ENCODE measurements at regions not wholly inside any gene's neighbourhood (a gene's known extent, or its start where the extent isn't known, plus 50 kb on each side); places are given as distances from the start of the nearest gene placed in this dataset.

DNA sequence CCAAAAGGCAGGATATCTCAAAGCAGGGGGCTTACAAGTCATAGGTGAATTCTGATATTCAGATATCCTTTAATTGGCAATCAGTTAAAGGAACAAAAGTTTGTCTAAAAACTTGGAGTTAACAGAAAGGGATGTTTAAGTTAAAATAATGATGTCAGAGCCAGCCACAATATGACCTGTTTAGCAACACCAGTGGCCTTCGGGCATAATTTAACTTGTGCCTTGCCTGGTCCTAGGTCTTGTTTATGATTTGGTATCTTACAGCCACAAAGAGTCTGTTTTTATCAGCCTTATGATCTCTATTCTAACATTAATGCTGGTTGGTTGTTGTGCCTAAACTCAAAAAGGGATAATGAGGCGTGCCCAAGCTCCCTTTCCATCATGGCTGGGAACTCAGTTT is 252.9 kb downstream of the RNF152 start:
- TF ChIP-seq, protein P1, sequence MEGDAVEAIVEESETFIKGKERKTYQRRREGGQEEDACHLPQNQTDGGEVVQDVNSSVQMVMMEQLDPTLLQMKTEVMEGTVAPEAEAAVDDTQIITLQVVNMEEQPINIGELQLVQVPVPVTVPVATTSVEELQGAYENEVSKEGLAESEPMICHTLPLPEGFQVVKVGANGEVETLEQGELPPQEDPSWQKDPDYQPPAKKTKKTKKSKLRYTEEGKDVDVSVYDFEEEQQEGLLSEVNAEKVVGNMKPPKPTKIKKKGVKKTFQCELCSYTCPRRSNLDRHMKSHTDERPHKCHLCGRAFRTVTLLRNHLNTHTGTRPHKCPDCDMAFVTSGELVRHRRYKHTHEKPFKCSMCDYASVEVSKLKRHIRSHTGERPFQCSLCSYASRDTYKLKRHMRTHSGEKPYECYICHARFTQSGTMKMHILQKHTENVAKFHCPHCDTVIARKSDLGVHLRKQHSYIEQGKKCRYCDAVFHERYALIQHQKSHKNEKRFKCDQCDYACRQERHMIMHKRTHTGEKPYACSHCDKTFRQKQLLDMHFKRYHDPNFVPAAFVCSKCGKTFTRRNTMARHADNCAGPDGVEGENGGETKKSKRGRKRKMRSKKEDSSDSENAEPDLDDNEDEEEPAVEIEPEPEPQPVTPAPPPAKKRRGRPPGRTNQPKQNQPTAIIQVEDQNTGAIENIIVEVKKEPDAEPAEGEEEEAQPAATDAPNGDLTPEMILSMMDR (IDR thresholded peaks at IDR 0.05; ENCODE audit: extremely low read depth in 1 of 2, insufficient read depth in 1 of 2, low read depth in 1 of 2, low read length in 2 of 2) = no peak
- no peak for TF ChIP-seq POLR2AphosphoS5 (IDR thresholded peaks at IDR 0.05; ENCODE audit: insufficient read depth, low read depth, low read length)
- TF ChIP-seq POLR2A (IDR thresholded peaks at IDR 0.05; ENCODE audit: low read depth, low read length) = no peak

Measured in endothelial cell of umbilical vein (primary cell).